ENCODE measurements at regions not wholly inside any gene's neighbourhood (a gene's known extent, or its start where the extent isn't known, plus 50 kb on each side); places are given as distances from the start of the nearest gene placed in this dataset.

GRCh38 chr2:153195342-153195741 is 283.2 kb downstream of the RPRM start:
- Histone ChIP-seq H3K4me1 (ENCODE audit: control insufficient read depth in 1 of 2, insufficient read depth in 2 of 2, low read depth in 1 of 2, low read length in 1 of 2) (no peaks in the 10 kb centered on the region), H3K9me2 (no peaks in the 10 kb centered on the region), H4K20me1 (ENCODE audit: insufficient read depth) (no peaks in the 10 kb centered on the region), H3K27me3 (ENCODE audit: insufficient read depth) (no peaks in the 10 kb centered on the region), H3K4me3 (ENCODE audit: low read depth in 2 of 2, low read length in 1 of 2) (no peak overlapping the region), H3K79me2 (ENCODE audit: insufficient read depth) (no peaks in the 10 kb centered on the region), H2AFZ (ENCODE audit: low read depth) (no peak overlapping the region), H3K36me3 (replicated peaks in 1 of 2; ENCODE audit: control insufficient read depth in 1 of 2, insufficient read depth in 2 of 2, low read length in 1 of 2) (no peaks in the 10 kb centered on the region), H3F3A (replicated peaks; ENCODE audit: insufficient read depth) (no peaks in the 10 kb centered on the region), H3K27ac (ENCODE audit: low read depth in 2 of 2, low read length in 1 of 2) (no peak overlapping the region), H3K9ac (no peak overlapping the region), H3K9me3 (no peaks in the 10 kb centered on the region; the same call in 1 of the 2 replicates), H3K4me2 (no peak overlapping the region)
- 11% methylated on average over 1 of the region's 2 CpGs for WGBS (ENCODE audit: low lambda C conversion rate)
- no peak for DNase-seq
- no peak for TF ChIP-seq RXRA (IDR thresholded peaks at IDR 0.05; ENCODE audit: borderline replicate concordance, low read depth)
- ChIA-PET POLR2A (no interaction called here), CTCF (no interaction called here)

DNA sequence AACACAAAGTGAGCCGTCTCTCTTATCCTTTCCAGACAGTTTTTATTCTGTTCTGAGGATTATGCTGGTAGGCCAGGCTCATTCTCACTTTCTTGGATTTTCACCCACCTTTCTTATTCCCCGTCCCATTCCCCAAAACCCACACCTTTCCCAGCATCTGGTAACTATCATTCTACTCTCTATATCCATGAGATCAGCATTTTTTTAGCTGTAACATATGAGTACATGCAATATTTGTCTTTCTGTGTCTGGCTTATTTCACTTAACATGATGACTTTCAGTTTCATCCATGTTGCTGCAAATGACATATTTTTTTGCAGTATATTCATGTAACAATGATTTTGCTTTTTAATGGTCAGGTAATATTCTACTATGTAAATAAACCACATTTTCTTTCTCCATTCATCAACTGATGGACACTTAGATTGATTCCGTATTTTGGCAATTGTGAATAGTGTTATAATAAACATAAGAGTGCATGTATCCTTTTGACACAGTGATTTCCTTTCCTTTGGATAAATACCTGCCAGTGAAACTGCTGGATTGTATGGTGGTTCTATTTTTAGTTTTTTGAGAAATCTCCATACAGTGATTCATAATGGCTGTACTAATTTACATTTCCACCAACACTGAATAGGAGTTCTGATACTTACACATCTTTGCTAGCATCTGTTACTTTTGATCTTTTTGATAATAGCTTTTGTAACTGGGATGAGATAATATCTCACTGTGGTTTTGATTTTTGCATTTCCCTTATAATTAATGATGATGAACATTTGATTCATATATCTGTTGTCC is 289.3 kb downstream of the RPRM start:
- no peaks in the 10 kb centered on the region for H3K4me1 ChIP-seq (ENCODE audit: control insufficient read depth in 1 of 2, insufficient read depth in 2 of 2, low read depth in 1 of 2, low read length in 1 of 2)
- DNase-seq, result no peak
- no peak overlapping the region for H3K9ac ChIP-seq
- POLR2A ChIA-PET, result no interaction called here
- H3K36me3 ChIP-seq (replicated peaks in 1 of 2; ENCODE audit: control insufficient read depth in 1 of 2, insufficient read depth in 2 of 2, low read length in 1 of 2), result no peaks in the 10 kb centered on the region
- H3K4me2 ChIP-seq, result no peak overlapping the region
- CTCF ChIA-PET, result no interaction called here
- no peak overlapping the region for H3K27ac ChIP-seq (ENCODE audit: low read depth in 2 of 2, low read length in 1 of 2)
- WGBS (ENCODE audit: low lambda C conversion rate), result 15% methylated on average over 3 of the region's 3 CpGs
- H3K4me3 ChIP-seq (ENCODE audit: low read depth in 2 of 2, low read length in 1 of 2), result no peak overlapping the region
- H3F3A ChIP-seq (replicated peaks; ENCODE audit: insufficient read depth), result no peaks in the 10 kb centered on the region
- no peak overlapping the region for H2AFZ ChIP-seq (ENCODE audit: low read depth)
- no peaks in the 10 kb centered on the region for H4K20me1 ChIP-seq (ENCODE audit: insufficient read depth)
- TF ChIP-seq RAD21 (IDR thresholded peaks at IDR 0.05; ENCODE audit: low read length) (no peak), FOXM1 (IDR thresholded peaks at IDR 0.05; ENCODE audit: low read depth) (no peak), TEAD4 (IDR thresholded peaks at IDR 0.05; ENCODE audit: borderline replicate concordance, insufficient read depth) (no peak), TAF1 (IDR thresholded peaks at IDR 0.05; ENCODE audit: borderline replicate concordance, low read depth, low read length) (no peak), YY1 (IDR thresholded peaks at IDR 0.05; ENCODE audit: low read depth) (no peak), FOSL2 (IDR thresholded peaks at IDR 0.05; ENCODE audit: borderline replicate concordance, low read depth) (no peak), EZH2phosphoT487 (IDR thresholded peaks at IDR 0.05; ENCODE audit: borderline replicate concordance, low read depth) (no peak), SMC3 (IDR thresholded peaks at IDR 0.05; ENCODE audit: low read depth, low read length) (no peak), TCF12 (IDR thresholded peaks at IDR 0.05) (no peak), CHD2 (IDR thresholded peaks at IDR 0.05; ENCODE audit: low read length, partially characterized antibody) (no peak), EP300 (IDR thresholded peaks at IDR 0.05; ENCODE audit: borderline replicate concordance in 1 of 2, low read depth in 1 of 2, low read length in 1 of 2) (no peak), NRF1 (IDR thresholded peaks at IDR 0.05; ENCODE audit: low read depth, low read length) (no peak), RXRA (IDR thresholded peaks at IDR 0.05; ENCODE audit: borderline replicate concordance, low read depth) (no peak)
- TF ChIP-seq, protein P1, sequence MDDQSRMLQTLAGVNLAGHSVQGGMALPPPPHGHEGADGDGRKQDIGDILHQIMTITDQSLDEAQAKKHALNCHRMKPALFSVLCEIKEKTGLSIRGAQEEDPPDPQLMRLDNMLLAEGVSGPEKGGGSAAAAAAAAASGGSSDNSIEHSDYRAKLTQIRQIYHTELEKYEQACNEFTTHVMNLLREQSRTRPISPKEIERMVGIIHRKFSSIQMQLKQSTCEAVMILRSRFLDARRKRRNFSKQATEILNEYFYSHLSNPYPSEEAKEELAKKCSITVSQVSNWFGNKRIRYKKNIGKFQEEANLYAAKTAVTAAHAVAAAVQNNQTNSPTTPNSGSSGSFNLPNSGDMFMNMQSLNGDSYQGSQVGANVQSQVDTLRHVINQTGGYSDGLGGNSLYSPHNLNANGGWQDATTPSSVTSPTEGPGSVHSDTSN (IDR thresholded peaks at IDR 0.05), result no peak
- TF ChIP-seq, protein P2, sequence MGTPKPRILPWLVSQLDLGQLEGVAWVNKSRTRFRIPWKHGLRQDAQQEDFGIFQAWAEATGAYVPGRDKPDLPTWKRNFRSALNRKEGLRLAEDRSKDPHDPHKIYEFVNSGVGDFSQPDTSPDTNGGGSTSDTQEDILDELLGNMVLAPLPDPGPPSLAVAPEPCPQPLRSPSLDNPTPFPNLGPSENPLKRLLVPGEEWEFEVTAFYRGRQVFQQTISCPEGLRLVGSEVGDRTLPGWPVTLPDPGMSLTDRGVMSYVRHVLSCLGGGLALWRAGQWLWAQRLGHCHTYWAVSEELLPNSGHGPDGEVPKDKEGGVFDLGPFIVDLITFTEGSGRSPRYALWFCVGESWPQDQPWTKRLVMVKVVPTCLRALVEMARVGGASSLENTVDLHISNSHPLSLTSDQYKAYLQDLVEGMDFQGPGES (IDR thresholded peaks at IDR 0.05; ENCODE audit: low read depth, low read length), result no peak
- TF ChIP-seq, protein P3, sequence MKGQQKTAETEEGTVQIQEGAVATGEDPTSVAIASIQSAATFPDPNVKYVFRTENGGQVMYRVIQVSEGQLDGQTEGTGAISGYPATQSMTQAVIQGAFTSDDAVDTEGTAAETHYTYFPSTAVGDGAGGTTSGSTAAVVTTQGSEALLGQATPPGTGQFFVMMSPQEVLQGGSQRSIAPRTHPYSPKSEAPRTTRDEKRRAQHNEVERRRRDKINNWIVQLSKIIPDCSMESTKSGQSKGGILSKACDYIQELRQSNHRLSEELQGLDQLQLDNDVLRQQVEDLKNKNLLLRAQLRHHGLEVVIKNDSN (IDR thresholded peaks at IDR 0.05; ENCODE audit: borderline replicate concordance, low read depth), result no peak
- H3K79me2 ChIP-seq (ENCODE audit: insufficient read depth), result no peaks in the 10 kb centered on the region
- H3K9me2 ChIP-seq, result no peaks in the 10 kb centered on the region
- H3K27me3 ChIP-seq (ENCODE audit: insufficient read depth), result no peaks in the 10 kb centered on the region
- H3K9me3 ChIP-seq, result no peaks in the 10 kb centered on the region; the same call in none of the 2 replicates
